HG03103 (cell line): ENCODE measurements at regions not wholly inside any gene's neighbourhood (a gene's known extent, or its start where the extent isn't known, plus 50 kb on each side); places are given as distances from the start of the nearest gene placed in this dataset.

ENCODE experiments used
- ATAC-seq: cut with Tn5 transposase; IDR thresholded peaks from one replicate; pipeline ENCODE4 v1.9.1; 2021; ENCODE audit warnings: low read depth; ENCODE audit not compliant: unreplicated experiment

DNA sequence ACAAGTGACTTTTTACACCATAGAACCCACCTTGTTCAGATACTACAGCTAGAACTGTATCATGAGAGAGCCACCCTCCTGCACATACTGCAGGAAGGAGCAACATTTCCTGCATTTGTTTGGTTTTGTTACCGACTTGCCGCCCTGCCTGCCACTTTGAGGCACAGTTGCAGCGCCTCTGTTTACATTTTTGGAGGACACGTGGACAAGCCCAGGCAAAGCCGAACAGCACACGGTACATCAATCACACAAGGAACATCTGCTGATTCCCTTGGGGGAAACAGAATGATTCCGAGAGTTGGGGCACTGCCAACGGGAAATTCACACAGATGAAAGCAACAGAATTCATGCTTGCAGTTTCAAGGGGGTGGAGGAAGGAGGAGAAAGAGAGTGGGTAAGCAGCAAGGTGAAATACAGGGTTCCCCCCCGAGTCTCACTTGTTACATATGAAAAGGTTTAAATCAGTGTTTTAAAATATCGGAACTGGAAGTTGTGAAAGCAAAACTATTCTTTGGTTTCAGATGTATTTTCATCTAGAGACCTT is 110.7 kb downstream of the BTG1 start:
- peak; percentile 73 for ATAC-seq

DNA sequence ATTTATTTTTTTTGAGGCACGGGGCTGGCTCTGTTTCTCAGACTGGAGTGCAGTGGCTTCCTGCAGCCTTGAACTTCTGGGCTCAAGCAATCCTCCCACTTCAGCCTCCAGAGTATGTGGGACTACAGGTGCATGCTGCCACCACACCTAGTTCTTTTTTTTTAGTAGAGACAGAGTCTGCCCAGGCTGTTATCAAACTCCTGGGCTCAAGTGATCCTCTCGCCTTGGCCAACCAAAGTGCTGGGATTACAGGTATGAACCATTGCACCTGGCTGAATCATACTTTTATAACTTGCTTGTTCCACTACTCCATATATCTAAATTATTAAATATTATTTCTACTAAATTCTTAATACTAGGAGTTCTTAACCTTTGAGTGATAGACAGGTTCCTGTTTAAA is 111.6 kb downstream of the BTG1 start:
- ATAC-seq = no peak

DNA sequence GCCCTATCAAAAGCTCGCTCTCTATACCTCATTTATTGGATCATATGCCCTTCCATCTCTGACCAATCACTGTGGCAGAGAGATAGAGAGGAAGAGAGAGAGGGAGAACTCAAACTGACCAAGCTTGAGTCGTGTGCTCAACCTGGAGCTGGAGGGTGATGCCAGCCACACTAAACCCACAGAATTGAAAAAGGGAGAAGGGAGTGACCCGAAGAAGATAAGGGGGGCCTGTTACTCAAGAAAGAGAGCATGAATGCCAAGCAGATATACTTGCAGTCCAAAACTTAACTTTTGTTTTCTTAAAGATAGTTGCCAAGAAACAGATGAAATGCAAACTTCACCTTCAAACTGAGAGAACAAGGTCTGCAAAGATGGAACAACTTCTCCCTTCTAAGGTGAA is 112.7 kb downstream of the BTG1 start:
- no peak for ATAC-seq

DNA sequence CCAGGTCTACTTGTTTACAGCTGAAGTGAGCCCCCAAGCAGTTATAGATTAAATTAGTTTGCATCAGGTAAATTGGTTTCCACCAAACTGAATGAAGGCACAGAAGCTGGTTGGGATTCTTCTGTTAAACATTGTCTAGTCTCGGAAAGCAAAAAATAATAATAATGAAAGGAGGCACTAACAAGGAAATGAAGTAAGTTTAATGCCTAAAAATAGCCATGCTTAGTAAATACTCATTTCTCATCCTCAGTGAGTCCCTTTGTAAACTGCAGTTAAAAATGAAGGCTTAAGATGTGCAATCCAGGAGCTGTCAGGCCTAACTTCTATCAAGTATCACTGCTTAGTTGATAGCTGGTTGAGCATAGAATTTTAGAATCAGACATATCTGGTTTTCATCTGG is 113.5 kb downstream of the BTG1 start:
- no peak for ATAC-seq

DNA sequence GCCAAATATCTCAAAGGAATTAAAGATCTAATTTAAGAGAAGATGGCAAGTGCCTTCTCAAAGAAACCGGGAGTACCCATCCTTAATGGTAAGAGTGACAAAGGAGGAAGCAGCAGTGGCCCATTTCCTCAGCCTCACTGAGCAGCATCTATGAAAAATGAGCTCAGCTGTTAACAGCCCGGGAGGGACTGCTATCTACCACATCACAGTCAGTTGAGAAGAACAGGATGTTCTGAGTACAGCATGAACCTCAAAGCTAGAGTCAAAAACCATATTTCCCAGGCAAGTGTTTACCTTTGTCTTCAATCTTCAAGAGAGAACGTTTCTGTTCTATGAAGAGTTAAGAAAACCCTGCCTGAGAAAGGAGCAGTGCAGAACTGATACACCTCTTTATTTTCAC is 115.0 kb downstream of the BTG1 start:
- peak; percentile 62 for ATAC-seq

DNA sequence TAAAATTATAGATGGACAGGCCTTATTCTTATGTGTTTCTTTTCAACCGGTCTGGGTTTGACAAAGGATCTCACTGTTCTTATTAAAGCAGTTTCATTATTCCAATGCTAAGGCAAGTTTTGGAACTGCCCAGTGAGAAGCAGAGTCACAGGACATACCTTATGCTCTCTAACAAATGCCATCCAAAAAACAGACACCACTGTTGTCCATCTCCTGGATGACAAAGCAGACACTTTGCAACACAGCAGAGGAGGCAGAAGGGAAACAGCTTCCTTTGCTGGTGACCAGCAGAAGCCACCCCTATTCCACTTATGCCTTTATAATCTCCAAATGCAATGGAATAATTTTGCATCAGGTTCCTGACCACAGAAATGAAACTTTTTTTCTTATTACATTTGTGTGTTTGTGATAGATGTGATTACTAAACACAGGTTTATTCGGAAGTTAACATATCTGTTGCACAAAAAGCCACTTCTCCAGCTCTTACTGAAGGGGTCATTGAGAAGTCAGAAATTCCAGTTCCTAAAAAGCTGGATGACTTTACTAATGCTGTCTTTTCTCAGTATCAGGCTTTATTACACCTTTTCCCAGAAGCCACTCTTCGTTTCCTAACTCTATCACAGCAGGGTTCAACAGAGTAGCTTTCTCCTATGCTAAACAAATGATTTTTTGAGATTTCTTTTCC is 115.6 kb downstream of the BTG1 start:
- ATAC-seq = no peak

DNA sequence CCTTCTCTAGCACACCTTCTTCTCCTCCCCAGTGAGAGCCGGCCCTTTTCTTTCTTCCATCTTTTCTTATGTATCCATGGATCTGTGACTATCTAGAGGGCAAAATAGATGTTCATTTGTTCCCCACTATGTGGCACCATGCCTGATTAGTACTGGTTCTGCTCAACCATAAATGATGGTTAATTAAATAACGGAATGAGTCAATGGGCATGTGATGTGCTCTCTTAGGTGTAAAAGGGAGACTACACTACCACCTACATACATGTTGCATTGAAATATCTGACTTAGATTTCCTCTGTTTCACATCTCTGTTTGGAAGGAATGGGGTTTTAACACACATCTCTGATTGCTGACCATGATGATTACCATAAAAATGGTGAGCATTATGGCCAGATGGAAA is 116.5 kb downstream of the BTG1 start:
- no peak for ATAC-seq

DNA sequence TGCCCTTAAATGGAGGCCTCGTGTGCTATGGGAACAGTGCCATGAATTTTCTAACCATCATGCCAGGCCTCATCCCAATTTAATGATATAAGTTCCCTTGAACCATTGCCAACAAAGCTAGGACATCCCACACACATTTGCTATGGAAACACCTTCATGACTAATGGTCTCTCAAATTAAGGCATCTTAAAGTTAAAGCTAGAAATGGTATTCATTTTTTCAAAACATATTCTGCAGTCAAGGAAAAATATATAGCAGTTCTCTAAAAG is 117.3 kb downstream of the BTG1 start:
- ATAC-seq = no peak

DNA sequence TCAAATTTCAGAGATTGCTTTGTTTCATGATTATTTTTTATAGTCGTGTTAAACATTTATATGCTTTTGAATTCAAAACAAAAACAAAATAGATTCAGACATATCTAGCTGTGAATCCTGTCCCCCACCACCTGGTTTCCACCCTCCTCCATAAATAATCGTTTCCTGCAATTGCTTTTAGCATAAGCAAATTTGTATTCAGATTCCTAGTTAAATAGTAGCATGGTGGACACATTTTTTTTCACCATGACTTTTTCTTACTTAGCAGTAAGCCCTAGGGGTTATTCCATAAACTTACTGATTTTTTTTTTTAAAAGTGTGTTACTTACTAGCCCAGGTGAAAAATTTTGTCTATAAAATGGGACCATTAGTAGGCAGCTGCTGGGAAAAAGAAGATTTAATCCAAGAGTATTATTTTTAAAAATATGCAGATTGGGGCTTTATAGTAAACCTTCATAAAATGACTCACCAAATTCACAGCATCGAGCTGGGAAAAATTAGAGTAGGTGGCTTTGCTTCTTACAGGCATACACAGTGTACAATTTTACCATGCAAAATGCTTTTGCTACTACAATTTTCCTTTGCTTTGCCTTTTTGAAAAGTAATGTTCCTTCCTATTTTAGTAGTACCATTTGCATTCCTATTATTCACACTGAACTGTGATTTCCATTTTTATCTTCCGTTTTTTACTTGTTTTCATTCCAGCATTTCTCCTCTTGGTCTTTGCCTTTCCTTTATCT is 117.8 kb downstream of the BTG1 start:
- no peak for ATAC-seq

DNA sequence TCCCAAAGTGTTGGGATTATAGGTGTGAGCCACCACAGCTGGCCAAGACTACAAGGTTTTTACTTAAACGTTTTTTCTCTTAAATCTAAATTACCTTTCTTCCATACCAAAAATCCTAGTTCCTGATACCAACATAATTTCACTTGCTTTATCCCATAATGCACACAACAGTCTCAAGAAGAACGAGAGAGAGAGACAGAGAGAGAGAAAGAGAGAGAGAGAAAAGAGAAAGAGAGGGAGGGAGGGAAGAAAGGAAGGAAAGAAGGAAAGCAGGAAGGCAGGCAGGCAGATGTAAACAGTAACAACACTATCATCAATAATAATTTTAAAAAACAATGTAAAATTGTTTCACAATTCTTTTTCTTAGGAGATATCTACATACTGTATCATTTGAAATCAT is 118.4 kb downstream of the BTG1 start:
- no peak for ATAC-seq

DNA sequence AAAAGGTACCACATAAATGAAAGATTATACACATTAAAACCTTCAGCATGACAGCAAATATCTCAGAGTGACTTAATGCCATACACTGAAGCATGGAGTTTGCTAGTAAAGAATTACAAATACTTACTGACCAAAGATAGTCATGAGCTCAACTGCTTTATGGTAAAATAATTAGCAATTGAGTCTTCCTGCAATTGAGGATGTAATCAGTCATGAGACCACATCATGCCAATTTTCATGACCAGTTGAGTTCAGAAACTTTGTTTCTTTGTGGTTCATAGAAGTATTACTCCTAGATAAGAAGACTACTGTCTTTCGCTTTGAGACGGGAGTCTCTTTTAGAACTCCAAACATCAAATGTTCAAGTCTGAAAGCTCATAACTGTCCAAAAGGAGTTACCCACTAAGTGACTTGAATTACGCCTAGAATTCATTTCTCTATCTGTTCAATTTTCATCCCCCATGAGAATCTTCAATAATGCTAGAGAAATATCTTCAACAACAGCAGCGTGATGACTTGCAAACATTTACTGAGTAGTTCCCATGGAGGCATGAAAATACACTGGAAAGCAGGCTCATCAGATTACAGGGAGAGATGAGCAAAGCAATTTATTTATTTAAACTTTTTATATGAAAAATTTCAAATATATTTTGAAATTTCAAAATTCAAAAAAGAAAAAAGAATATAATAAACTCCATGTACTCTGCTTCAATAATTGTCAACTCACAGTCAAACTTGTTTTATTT is 120.0 kb downstream of the BTG1 start:
- ATAC-seq = no peak

DNA sequence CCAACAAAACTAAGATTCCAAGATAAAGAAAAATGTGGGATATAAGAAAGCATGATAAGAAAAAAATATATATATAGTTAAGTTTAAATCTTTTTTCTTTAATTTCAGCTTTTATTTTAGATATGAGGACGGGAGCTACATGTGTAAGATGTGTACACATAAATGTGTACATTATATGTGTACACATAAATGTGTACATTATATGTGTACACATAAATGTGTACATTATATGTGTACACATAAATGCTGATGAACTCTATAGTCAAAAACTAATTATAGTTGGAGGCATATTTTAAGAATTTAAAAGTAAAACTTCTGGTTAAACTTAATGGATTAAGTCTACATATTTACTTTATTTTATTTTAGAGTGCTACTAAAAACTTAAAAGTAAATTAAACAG is 123.6 kb downstream of the BTG1 start:
- no peak for ATAC-seq

DNA sequence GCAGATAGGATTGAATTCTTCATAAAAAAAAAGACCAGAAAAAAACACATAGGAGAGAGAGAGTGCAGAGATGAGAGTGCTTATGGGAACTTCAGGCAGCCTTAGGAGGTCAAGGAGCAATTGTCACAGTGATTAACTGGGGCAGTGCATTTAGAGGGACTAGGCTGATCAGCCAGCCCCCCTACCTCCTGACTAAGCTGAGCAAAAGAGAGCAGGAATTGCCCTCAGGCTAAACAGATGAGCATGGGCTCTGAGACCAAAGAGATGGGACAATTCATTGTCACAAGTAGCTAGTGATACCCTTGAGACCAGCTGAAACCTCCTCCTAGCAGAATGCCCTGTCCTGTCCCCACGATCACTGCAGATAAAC is 124.0 kb downstream of the BTG1 start:
- no peak for ATAC-seq

DNA sequence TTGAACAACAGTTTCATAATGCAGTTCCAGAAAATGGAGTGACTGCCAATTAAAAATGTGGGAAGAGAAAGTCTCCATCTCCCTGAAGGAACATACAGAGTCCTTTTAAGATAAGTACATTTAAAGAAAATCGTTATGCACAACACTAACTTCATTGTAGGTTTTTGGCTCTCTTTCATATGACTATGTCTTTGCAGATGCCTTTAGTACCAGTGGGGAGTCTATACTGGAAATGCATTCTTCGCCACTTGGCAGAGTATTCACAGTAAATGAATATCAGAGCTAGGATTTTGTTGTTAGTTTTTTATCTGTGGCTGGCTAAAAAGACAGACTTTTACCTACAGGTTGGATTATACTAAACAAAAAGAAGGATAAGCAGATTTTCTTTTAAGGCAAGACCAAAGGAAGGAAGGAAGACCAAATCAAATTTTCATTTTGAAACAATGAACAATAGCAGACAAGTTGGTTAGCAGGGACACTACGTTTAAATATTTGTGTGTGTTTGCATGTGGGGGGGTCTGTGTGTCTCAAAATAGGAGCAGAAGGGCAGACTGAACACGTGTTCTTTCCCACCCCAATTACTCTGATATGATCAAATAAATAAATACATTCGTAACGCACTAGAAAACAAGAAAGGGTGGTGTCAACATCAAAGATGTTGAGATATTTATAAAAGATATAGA is 124.5 kb downstream of the BTG1 start:
- no peak for ATAC-seq

DNA sequence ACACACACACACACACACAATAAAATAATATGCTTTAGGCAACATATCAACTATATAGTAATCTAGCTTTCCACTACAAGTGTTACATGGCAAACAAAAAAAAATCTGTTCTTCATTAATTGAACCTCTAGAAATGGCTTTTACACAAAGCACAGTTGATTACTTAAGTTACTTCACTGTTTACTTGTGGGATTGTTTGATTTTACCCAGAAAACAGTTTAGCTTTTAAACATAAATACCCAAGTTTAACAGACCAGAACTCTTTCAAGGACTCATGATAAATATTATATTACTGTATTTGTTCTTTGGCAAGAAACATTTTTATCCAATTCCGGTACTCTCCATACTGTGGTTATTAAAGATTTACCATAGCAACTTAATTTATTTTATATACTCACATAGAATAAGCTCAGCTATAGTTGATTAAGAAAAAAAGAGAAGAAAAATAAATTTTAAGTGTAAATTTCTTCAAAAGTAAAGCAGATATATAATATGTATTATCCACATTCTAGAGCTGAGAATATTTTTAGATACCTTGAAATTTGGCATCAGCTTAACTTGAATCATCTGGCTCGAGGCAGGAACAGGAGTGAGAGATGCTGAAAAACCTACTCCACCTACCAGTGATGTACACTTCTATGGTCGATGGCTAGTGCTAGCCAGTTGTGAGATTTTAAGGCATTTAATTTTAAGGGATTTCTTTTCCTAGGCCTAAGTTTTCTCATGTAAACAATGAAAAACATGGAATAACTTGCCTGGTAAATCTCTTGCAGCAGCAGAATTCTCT is 126.0 kb downstream of the BTG1 start:
- ATAC-seq = no peak

DNA sequence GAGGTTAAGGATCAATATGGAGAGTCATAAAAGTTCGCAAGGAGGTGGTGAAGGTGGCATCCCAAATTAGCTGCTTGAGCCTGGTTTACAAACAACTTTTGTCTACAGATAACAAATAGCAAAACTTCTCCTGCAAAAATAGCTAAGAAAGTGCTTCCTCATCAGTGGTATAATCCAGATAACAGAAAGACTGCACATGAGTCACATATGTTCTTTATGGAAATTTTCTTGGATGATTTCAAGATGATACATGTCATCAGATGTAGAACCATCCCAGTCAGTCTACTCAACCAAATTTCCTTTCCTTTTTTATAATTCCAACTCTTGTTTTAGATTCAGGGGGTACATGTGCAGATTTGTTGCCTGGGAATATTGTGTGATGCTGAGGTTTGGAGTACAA is 133.0 kb downstream of the BTG1 start:
- no peak for ATAC-seq

DNA sequence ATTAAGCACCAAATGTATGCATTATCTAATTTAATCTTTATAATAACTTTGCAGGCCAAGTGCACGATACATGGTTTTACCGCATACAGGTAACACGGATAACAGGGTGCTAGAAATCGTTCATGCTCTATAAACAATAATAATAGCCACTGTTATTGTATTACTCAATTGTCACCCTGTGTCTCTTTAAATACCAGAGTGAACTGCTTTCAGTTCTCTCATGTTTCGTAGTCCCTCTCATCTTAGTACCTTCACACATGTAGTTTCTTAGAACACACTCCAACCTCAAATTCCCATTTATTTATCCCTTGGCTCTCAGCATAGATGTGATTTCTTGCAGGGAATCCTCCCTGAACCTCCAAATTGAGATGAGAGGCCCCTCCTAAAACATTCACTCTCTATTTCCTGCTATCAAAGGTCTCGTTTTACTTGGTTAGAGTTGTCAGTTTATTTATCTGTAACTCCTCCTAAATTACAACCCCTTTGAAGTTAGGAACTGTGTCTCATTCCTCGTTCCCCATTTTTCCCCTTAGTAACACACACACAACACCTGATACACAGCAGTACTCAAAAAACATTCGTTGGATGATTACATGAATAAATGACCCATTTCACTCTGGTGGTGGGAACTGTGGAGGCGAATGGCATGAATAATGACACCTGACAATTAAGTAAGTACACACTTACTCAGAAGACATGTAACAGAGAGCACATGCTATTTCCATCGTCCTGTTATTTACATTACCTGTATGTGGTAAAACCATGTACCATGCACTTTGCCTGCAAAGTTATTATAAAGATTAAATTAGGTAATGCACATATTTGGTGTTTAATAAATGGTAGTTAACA is 134.6 kb downstream of the BTG1 start:
- ATAC-seq = no peak

DNA sequence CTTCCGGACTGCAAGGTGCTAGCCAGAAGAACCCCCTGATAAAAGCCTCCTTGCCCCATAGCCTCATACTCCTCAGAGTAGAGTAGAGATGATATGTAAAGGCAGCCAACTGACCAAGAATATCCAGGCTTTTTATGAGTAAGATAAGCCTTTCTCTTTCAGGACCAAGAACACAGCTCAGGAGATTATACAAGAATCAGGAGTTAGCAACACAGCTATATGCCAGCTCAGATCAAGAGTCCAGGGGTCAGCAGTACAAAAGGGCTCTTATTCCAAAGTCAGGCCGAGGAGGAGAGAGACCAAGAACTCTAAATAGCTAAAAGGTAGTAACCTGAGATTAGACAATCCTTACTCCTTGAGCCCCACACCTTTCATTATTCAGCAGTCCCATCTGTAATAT is 135.3 kb downstream of the BTG1 start:
- no peak for ATAC-seq

DNA sequence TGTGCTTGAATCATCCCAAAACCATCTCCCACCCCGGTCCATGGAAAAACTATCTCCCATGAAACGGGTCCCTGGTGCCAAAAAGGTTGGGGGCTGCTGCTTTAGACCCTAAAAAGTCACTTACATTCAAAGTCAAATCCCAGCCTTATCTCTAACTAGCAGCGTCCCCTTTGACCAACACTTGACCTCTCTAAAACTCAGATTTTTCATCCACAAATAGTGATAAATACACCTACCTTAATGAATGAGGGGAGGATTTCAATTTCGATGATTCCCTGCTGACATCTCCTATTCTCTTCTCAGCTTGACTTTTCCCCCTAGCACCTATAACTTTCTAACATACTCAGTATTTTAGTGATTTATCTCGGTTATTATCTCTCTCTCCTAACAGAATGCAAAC is 137.3 kb downstream of the BTG1 start:
- no peak for ATAC-seq

DNA sequence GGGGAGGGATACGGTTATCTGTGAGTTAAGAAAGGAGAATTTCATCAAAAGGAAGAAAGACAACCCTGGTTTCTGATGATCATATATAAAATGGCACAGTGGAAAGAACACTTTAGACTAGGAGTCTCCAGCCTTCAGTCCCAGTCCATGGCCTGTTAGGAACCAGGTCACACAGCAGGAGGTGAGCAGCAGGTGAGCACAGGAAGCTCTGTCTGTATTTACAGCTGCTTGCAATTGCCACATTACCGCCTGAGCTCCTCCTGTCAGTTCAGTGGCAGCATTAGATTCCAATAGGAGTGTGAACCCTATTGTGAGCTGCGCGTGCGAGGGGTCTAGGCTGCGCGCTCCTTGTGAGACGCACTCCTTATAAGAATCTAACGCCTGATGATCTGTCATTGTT is 137.9 kb downstream of the BTG1 start:
- ATAC-seq = no peak
